ENCODE measurements at regions not wholly inside any gene's neighbourhood (a gene's known extent, or its start where the extent isn't known, plus 50 kb on each side); places are given as distances from the start of the nearest gene placed in this dataset.

- H3K4me3 ChIP-seq (ENCODE audit: insufficient read depth, low read length, poor library complexity, severe bottlenecking): no peak overlapping the region
- no peak overlapping the region for H3K4me2 ChIP-seq (ENCODE audit: low read depth, low read length, poor library complexity, severe bottlenecking)
- no peaks in the 10 kb centered on the region for H3F3A ChIP-seq (ENCODE audit: insufficient read depth)
- TF ChIP-seq CTCF (IDR thresholded peaks at IDR 0.05; ENCODE audit: insufficient read depth, low read length, poor library complexity, severe bottlenecking): no peak
- no peak for TF ChIP-seq EZH2phosphoT487 (conservative IDR thresholded peaks at IDR 0.05; ENCODE audit: low read length)
- no peak overlapping the region for H3K9ac ChIP-seq (ENCODE audit: low read length)
- no peaks in the 10 kb centered on the region for H3K9me2 ChIP-seq (replicated peaks; ENCODE audit: insufficient read depth, low read length)
- H3K9me3 ChIP-seq (ENCODE audit: insufficient read depth, low read length): no peaks in the 10 kb centered on the region
- no peaks in the 10 kb centered on the region for H3K79me2 ChIP-seq (ENCODE audit: insufficient read depth, low read length)
- no peak overlapping the region for H3K27ac ChIP-seq (ENCODE audit: low read depth, low read length)
- no peaks in the 10 kb centered on the region for H4K20me1 ChIP-seq (ENCODE audit: low read depth, low read length)
- H2AFZ ChIP-seq (ENCODE audit: low read depth, low read length, severe bottlenecking): no peak overlapping the region
- no peaks in the 10 kb centered on the region for H3K36me3 ChIP-seq (ENCODE audit: low read length)
- H3K27me3 ChIP-seq (ENCODE audit: low read length): no peaks in the 10 kb centered on the region
Measured at GRCh38 chr7:13797545-13797944, 191.9 kb downstream of the ETV1 start.

- no peaks in the 10 kb centered on the region for H3K9me3 ChIP-seq (ENCODE audit: insufficient read depth, low read length)
- no peaks in the 10 kb centered on the region for H3K36me3 ChIP-seq (ENCODE audit: low read length)
- no peak overlapping the region for H3K4me2 ChIP-seq (ENCODE audit: low read depth, low read length, poor library complexity, severe bottlenecking)
- H3K79me2 ChIP-seq (ENCODE audit: insufficient read depth, low read length): no peaks in the 10 kb centered on the region
- H3K4me3 ChIP-seq (ENCODE audit: insufficient read depth, low read length, poor library complexity, severe bottlenecking): no peak overlapping the region
- no peaks in the 10 kb centered on the region for H3K9me2 ChIP-seq (replicated peaks; ENCODE audit: insufficient read depth, low read length)
- H3K9ac ChIP-seq (ENCODE audit: low read length): no peak overlapping the region
- no peak overlapping the region for H2AFZ ChIP-seq (ENCODE audit: low read depth, low read length, severe bottlenecking)
- TF ChIP-seq CTCF (IDR thresholded peaks at IDR 0.05; ENCODE audit: insufficient read depth, low read length, poor library complexity, severe bottlenecking) (no peak), EZH2phosphoT487 (conservative IDR thresholded peaks at IDR 0.05; ENCODE audit: low read length) (no peak)
- no peaks in the 10 kb centered on the region for H3F3A ChIP-seq (ENCODE audit: insufficient read depth)
- H4K20me1 ChIP-seq (ENCODE audit: low read depth, low read length): no peaks in the 10 kb centered on the region
- H3K27me3 ChIP-seq (ENCODE audit: low read length): no peaks in the 10 kb centered on the region
- H3K27ac ChIP-seq (ENCODE audit: low read depth, low read length): no peak overlapping the region
Measured at GRCh38 chr7:13800694-13801448, 188.6 kb downstream of the ETV1 start.

- H3K9me2 ChIP-seq (replicated peaks; ENCODE audit: insufficient read depth, low read length): no peaks in the 10 kb centered on the region
- TF ChIP-seq CTCF (IDR thresholded peaks at IDR 0.05; ENCODE audit: insufficient read depth, low read length, poor library complexity, severe bottlenecking): no peak
- no peak for TF ChIP-seq EZH2phosphoT487 (conservative IDR thresholded peaks at IDR 0.05; ENCODE audit: low read length)
- H3K9ac ChIP-seq (ENCODE audit: low read length): no peak overlapping the region
- H3K27me3 ChIP-seq (ENCODE audit: low read length): no peaks in the 10 kb centered on the region
- no peaks in the 10 kb centered on the region for H3F3A ChIP-seq (ENCODE audit: insufficient read depth)
- no peak overlapping the region for H3K4me2 ChIP-seq (ENCODE audit: low read depth, low read length, poor library complexity, severe bottlenecking)
- H3K4me3 ChIP-seq (ENCODE audit: insufficient read depth, low read length, poor library complexity, severe bottlenecking): no peak overlapping the region
- H3K9me3 ChIP-seq (ENCODE audit: insufficient read depth, low read length): no peaks in the 10 kb centered on the region
- H2AFZ ChIP-seq (ENCODE audit: low read depth, low read length, severe bottlenecking): no peak overlapping the region
- no peak overlapping the region for H3K27ac ChIP-seq (ENCODE audit: low read depth, low read length)
- H3K79me2 ChIP-seq (ENCODE audit: insufficient read depth, low read length): no peaks in the 10 kb centered on the region
- H3K36me3 ChIP-seq (ENCODE audit: low read length): no peaks in the 10 kb centered on the region
- no peaks in the 10 kb centered on the region for H4K20me1 ChIP-seq (ENCODE audit: low read depth, low read length)
Measured at GRCh38 chr7:13801669-13802068, 187.8 kb downstream of the ETV1 start.

All from SU-DHL-6 (cell line).